SIG-M5 (cell line): ENCODE measurements at regions not wholly inside any gene's neighbourhood (a gene's known extent, or its start where the extent isn't known, plus 50 kb on each side); places are given as distances from the start of the nearest gene placed in this dataset.
"Not testable (repeated sequence)": the region's sequence is repeated elsewhere in the genome, so short reads cannot be mapped to it uniquely, and the experiment has no call there.

ENCODE experiments used
- DNase-seq: peaks from one replicate; lab custom pipeline; 2025; lab: John Stamatoyannopoulos, UW

- not testable (repeated sequence) for DNase-seq
These were observed 106.7 kb upstream of the IRS4 start for GRCh38 chrX:108843039-108843438.

- no peak for DNase-seq
These were observed 97.6 kb upstream of the IRS4 start for GRCh38 chrX:108833993-108834392.

GRCh38 chrX:108811891-108812290 lies 75.5 kb upstream of the IRS4 start:
- DNase-seq = no peak

- DNase-seq = no peak
These were observed 58.9 kb upstream of the IRS4 start for GRCh38 chrX:108795240-108795639.
